PC-3 (cell line): ENCODE measurements at regions not wholly inside any gene's neighbourhood (a gene's known extent, or its start where the extent isn't known, plus 50 kb on each side); places are given as distances from the start of the nearest gene placed in this dataset.

Experiments
- ATAC-seq: fragments of 200-7000 bp; cut with Tn5 transposase; 2 replicates; pipeline ENCODE4 v1.9.1; 2020; ENCODE audit warnings: mild to moderate bottlenecking, moderate library complexity
- BruUV-seq: library from RNA; stranded (reverse); fragments of 400-500 nt; replicated peaks from 2 replicates; lab custom pipeline; 2021; lab: Mats Ljungman, UMichigan
- CTCF ChIA-PET: fragments of 300-600 bp; sonication (Branson Sonifier 250); formaldehyde crosslinking; loops from one replicate; lab custom pipeline; 2022; ENCODE audit warnings: antibody characterized with exemption; lab: Charles Lee
- POLR2A ChIA-PET: fragments of 300-600 bp; sonication (Branson Sonifier 250); formaldehyde crosslinking; loops from one replicate; lab custom pipeline; 2022; ENCODE audit warnings: antibody characterized with exemption; ENCODE audit not compliant: unreplicated experiment; lab: Charles Lee
- DNase-seq: peaks from one replicate; pipeline ENCODE4 v3.0.0-alpha.2; 2015
- H2AFZ ChIP-seq: fragments of 300-600 bp; sonication (generic); 2 replicates; pipeline ENCODE4 v1.6.0; 2016; ENCODE audit warnings: antibody characterized with exemption, low read length
- H3F3A ChIP-seq: fragments of 300-600 bp; sonication (generic); one replicate; pipeline ENCODE4 v1.6.0; 2017; ENCODE audit warnings: antibody characterized with exemption, low read length, control low read depth, mild to moderate bottlenecking; ENCODE audit not compliant: unreplicated experiment
- H3K27ac ChIP-seq: fragments of 300-600 bp; sonication (generic); 2 replicates; pipeline ENCODE4 v1.5.1; 2016; ENCODE audit warnings: mild to moderate bottlenecking, low read length
- H3K27me3 ChIP-seq: fragments of 300-600 bp; sonication (generic); 2 replicates; pipeline ENCODE4 v1.6.1; 2016; ENCODE audit warnings: low read length, mixed read lengths
- H3K36me3 ChIP-seq: fragments of 300-600 bp; sonication (generic); 2 replicates; pipeline ENCODE4 v1.6.1; 2016; ENCODE audit warnings: low read depth, mixed run types, low read length, mixed read lengths
- H3K4me1 ChIP-seq: fragments of 300-600 bp; sonication (generic); 2 replicates; pipeline ENCODE4 v1.5.1; 2016; ENCODE audit warnings: low read length; ENCODE audit not compliant: insufficient read depth
- H3K4me2 ChIP-seq: fragments of 300-600 bp; sonication (generic); 2 replicates; pipeline ENCODE4 v1.6.0; 2016; ENCODE audit warnings: low read length
- H3K4me3 ChIP-seq: fragments of 300-600 bp; sonication (generic); 2 replicates; pipeline ENCODE4 v1.5.1; 2016; ENCODE audit warnings: mild to moderate bottlenecking, low read length, mixed read lengths
- H3K79me2 ChIP-seq: fragments of 300-600 bp; sonication (generic); 2 replicates; pipeline ENCODE4 v1.6.1; 2017; ENCODE audit warnings: low read length, mixed read lengths
- H3K9ac ChIP-seq: fragments of 300-600 bp; sonication (generic); 2 replicates; pipeline ENCODE4 v1.6.0; 2016; ENCODE audit warnings: mild to moderate bottlenecking, low read length
- H3K9me2 ChIP-seq: fragments of 300-600 bp; sonication (generic); replicated peaks from 2 replicates; pipeline ENCODE4 v1.6.1; 2016; ENCODE audit warnings: mixed run types, low read length, mixed read lengths
- H3K9me3 ChIP-seq: fragments of 300-600 bp; sonication (generic); 2 replicates; pipeline ENCODE4 v1.6.1; 2016; ENCODE audit warnings: low read length, mixed read lengths
- H4K20me1 ChIP-seq: fragments of 300-600 bp; sonication (generic); 2 replicates; pipeline ENCODE4 v1.6.1; 2016; ENCODE audit warnings: low read length, mixed read lengths
- CTCF ChIP-seq: fragments of 300-600 bp; sonication (generic); conservative IDR thresholded peaks from 2 replicates; pipeline ENCODE4 v1.5.1; 2017; ENCODE audit warnings: antibody characterized with exemption, low read depth, mild to moderate bottlenecking, low read length
- EZH2 ChIP-seq: fragments of 300-600 bp; sonication (generic); IDR thresholded peaks from one replicate; pipeline ENCODE4 v1.6.1; 2017; ENCODE audit warnings: antibody characterized with exemption, mild to moderate bottlenecking, low read length; ENCODE audit not compliant: unreplicated experiment
- EZH2phosphoT487 ChIP-seq: fragments of 300-600 bp; sonication (generic); IDR thresholded peaks from 2 replicates; pipeline ENCODE4 v1.6.1; 2018; ENCODE audit warnings: mild to moderate bottlenecking, antibody characterized with exemption, low read length, borderline replicate concordance
- intact Hi-C: fragments of 100-400 bp; cut with micrococcal nuclease; formaldehyde crosslinking; loops from 2 replicates; pipeline ENCODE4 v1.9.0; 2023

- no peak overlapping the region for H3K4me3 ChIP-seq
- POLR2A ChIA-PET = no interaction called here
- H4K20me1 ChIP-seq = no peaks in the 10 kb centered on the region
- no peak for DNase-seq
- H3K79me2 ChIP-seq = no peaks in the 10 kb centered on the region
- no TSS peak for BruUV-seq
- intact Hi-C loops = no loop called here
- no peaks in the 10 kb centered on the region for H3F3A ChIP-seq
- H3K36me3 ChIP-seq = no peaks in the 10 kb centered on the region
- CTCF ChIA-PET = no interaction called here
- no peaks in the 10 kb centered on the region for H3K4me1 ChIP-seq
- H3K27ac ChIP-seq = no peak overlapping the region
- H3K9me2 ChIP-seq = no peaks in the 10 kb centered on the region
- no peak overlapping the region for H3K9ac ChIP-seq
- no peaks in the 10 kb centered on the region for H3K27me3 ChIP-seq
- TF ChIP-seq EZH2phosphoT487 = no peak
- no peak for TF ChIP-seq CTCF
- TF ChIP-seq EZH2 = no peak
- no peak overlapping the region for H3K4me2 ChIP-seq
- no peak for ATAC-seq
- H3K9me3 ChIP-seq = no peaks in the 10 kb centered on the region
- no peak overlapping the region for H2AFZ ChIP-seq
Observed at GRCh38 chr1:117783606-117784396, 145.6 kb downstream of the GDAP2 start.

- CTCF ChIA-PET = no interaction called here
- Histone ChIP-seq H3K4me2 (no peak overlapping the region), H3K27me3 (no peaks in the 10 kb centered on the region), H3K4me1 (no peaks in the 10 kb centered on the region), H3K36me3 (no peaks in the 10 kb centered on the region), H3K9me2 (no peaks in the 10 kb centered on the region), H4K20me1 (no peaks in the 10 kb centered on the region), H3K4me3 (no peak overlapping the region), H3K27ac (no peak overlapping the region), H3K79me2 (no peaks in the 10 kb centered on the region), H3K9ac (no peak overlapping the region), H3F3A (no peaks in the 10 kb centered on the region), H2AFZ (no peak overlapping the region), H3K9me3 (no peaks in the 10 kb centered on the region)
- POLR2A ChIA-PET = no interaction called here
- intact Hi-C loops = no loop called here
- no peak for ATAC-seq
- TF ChIP-seq EZH2 (no peak), CTCF (no peak), EZH2phosphoT487 (no peak)
- no peak for DNase-seq
- BruUV-seq = no TSS peak
Observed at GRCh38 chr1:117788014-117788413, 141.4 kb downstream of the GDAP2 start.

- no peaks in the 10 kb centered on the region for H3K79me2 ChIP-seq
- no peaks in the 10 kb centered on the region for H3F3A ChIP-seq
- H3K9ac ChIP-seq = no peak overlapping the region
- H2AFZ ChIP-seq = no peak overlapping the region
- H3K4me2 ChIP-seq = no peak overlapping the region
- no peaks in the 10 kb centered on the region for H3K36me3 ChIP-seq
- ChIA-PET CTCF (no interaction called here), POLR2A (no interaction called here)
- no peaks in the 10 kb centered on the region for H3K9me3 ChIP-seq
- peaks cover 24% of the 10 kb centered on the region for H3K4me1 ChIP-seq
- no peak overlapping the region for H3K4me3 ChIP-seq
- TF ChIP-seq CTCF (no peak), EZH2 (no peak), EZH2phosphoT487 (no peak)
- DNase-seq = no peak
- H3K27ac ChIP-seq = no peak overlapping the region
- no peaks in the 10 kb centered on the region for H4K20me1 ChIP-seq
- no peaks in the 10 kb centered on the region for H3K27me3 ChIP-seq
- intact Hi-C loops = no loop called here
- BruUV-seq = no TSS peak
- ATAC-seq = no peak
- no peaks in the 10 kb centered on the region for H3K9me2 ChIP-seq
Observed at GRCh38 chr1:117793413-117793812, 136.0 kb downstream of the GDAP2 start.
